NCI-H524 (cell line): ENCODE measurements at regions not wholly inside any gene's neighbourhood (a gene's known extent, or its start where the extent isn't known, plus 50 kb on each side); places are given as distances from the start of the nearest gene placed in this dataset.

Source experiments
- DNase-seq, 2 experiments: peaks; one replicate each; lab custom pipeline; 2025; lab: John Stamatoyannopoulos, UW

GRCh38 chr5:28174691-28175090 lies 1136.3 kb upstream of the CDH9 start:
- DNase-seq = no peak

- DNase-seq = no peak
Measured at GRCh38 chr5:28165096-28165495, 1126.7 kb upstream of the CDH9 start.

- DNase-seq = no peak
Measured at GRCh38 chr5:28164568-28164967, 1126.2 kb upstream of the CDH9 start.

DNA sequence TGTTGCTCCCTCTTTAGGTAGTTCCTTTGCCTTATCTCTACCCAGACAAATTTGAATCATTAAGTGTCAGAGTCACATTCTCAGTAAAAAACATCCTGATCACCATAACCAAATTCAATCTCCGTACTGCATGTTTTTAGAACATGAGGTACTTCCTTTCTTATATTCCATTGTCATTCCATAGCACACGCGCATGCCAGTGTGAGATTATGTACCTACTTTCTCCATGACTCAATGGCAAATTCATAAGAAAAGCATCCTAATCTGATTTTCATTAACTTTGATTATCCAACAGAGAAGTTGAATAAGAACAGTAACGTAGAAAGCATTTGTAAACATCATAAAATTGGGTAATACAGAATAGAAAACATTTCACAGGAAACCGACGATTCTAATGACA lies 1118.6 kb upstream of the CDH9 start:
- no peak for DNase-seq

DNA sequence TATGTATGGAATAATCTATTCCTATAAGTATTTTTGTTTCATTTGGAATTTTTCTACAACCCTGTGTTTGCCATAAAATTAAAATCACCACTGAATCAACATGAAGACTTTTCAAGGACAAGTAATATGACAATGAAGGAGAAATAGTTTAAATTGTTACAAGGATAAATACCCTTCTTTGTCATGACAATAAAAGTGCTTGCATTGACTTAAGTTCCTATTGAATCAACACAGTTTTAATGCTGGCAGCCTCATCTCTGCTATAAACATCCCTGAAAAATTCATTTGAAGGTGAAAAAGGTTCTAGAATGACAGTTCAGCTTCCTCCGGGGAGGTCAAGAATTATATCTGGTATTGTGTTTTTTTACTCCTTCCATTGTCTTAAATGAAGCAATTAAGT lies 1105.1 kb upstream of the CDH9 start:
- no peak for DNase-seq

DNA sequence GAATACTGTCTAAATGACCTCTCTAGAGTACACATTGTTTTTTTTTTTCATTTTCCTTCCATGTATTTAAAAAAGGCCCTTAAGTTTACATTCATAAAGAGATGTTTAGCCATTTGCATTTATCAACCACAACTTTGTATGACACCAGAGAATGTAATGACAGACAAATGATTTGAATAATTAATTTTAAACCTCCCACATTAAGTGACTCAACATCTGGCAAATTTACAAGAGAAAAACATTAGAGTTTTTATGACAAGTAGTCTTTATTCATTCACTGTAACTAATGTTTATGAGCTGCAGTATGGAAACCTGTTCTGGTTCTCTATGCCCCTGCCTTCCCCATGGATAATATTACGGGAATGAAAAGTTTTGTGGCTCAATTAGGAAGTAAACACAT lies 1093.8 kb upstream of the CDH9 start:
- DNase-seq = no peak

DNA sequence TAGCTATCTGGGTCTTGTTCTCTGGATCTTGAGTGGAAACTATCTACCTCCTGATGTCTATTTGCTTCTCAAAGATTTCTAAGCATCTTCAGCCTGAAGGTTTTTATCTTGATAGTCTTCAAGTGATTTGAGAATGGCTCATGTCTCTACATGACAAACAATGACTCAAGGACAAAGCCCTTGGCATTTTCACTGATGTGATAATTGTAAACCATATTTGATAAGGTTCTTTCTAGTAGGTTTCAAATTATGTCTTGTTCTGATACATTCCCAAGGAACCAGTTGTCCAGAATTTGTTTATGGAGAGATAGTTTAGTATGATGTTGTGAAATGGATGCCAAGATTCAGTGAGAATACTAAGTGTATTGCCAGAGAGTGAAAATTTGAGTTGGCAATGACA lies 1079.3 kb upstream of the CDH9 start:
- DNase-seq = no peak

DNA sequence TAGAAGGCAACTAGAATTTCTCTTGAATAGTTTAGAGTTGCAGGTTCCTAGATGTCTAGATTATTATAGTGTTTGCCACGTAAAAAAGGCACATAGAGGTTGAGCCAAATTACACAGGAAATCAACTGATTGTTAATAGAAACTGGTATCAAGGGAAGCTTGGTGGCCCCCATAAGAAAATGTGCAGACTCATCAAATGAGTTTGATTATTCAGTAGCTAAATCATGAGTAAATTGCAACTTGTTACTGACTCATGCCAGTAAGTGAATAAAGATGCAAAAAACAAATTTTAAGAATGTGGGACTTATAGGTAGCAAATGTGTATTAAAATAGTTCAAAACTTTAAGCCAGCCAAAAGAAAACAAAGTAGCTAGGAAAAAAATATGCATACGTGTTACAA lies 1078.9 kb upstream of the CDH9 start:
- no peak for DNase-seq

- no peak for DNase-seq
Measured at GRCh38 chr5:28110781-28111180, 1072.4 kb upstream of the CDH9 start.

DNA sequence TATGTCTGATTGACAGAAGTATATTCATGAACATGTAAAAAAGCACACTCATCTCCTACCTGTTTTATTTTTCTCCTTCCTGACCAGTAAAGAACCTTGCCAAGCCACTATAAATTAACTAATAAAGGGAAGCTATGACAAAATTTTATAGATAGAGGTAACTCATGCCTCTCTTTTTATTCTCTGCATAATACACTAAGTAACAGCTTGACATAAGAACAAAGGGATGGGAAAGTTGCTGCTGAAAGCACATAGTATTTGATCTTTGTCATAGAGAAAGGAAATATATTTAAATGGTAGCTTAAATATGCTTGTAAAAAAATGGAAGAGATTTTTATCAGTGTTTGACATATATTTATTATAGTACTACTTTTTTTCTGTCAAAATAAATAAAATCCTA lies 1065.7 kb upstream of the CDH9 start:
- no peak for DNase-seq

GRCh38 chr5:28084069-28084468 lies 1045.7 kb upstream of the CDH9 start:
- DNase-seq = no peak

DNA sequence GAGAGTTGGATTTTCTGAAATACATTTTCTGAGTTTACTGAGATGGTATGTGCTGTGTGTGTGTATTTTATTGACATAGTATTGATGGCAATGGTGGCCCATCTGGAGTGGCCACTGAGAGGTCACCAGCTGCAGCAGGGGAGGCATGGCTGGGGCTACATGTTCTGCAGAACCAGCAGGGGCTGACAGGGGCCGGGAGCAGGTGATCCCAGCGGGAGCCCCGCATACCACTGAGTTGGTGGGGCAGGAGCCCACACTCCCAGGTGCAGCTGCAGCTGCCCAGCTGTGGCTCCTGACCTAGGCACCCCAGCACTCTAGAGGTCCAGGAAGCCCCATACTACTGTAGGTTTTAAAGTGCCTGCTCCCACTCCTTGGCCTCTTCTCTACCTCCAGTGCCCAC lies 1044.2 kb upstream of the CDH9 start:
- DNase-seq = no peak

- DNase-seq = no peak
Measured at GRCh38 chr5:28077291-28078240, 1039.2 kb upstream of the CDH9 start.

GRCh38 chr5:28066856-28067255 lies 1028.5 kb upstream of the CDH9 start:
- no peak for DNase-seq

DNA sequence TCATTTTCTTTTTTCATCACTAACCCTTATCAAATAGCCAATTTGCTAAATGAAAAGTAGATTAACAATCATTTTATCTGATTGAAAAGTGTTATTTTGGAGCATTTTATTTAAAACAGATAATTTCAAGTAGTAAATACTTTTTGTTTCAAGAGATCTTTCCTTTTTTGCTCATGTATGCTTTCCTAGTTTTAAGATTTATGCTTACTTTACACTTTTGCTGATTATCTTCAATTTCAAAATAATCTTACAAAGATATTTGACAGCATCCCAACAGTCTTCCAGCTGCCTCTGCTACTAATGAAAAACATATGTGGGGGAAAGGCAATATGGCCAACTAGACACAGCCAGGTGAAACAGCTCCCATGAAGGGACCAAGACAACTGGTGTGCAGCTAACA lies 1027.3 kb upstream of the CDH9 start:
- no peak for DNase-seq

- no peak for DNase-seq
Measured at GRCh38 chr5:28046596-28046995, 1008.2 kb upstream of the CDH9 start.

GRCh38 chr5:28027851-28028250 lies 989.5 kb upstream of the CDH9 start:
- no peak for DNase-seq

DNA sequence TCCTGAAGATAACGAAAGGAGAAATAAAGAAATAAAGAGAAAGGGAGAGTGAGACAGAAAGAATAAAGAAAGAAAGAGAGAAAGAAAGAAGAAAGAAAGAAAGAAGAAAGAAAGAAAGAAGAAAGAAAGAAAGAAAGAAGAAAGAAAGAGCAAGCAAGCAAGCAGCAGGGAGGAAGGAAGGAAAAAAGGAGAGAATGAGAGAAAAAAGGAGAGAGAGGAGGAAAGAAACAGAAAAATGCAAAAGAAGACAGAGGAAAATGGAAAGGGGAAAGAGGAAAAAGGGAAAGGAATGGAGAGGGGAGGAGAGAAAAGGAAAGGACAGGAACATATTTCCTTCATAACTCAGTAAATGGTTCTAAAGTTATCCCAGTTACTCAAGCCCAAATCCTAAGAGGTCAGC lies 978.8 kb upstream of the CDH9 start:
- no peak for DNase-seq

DNA sequence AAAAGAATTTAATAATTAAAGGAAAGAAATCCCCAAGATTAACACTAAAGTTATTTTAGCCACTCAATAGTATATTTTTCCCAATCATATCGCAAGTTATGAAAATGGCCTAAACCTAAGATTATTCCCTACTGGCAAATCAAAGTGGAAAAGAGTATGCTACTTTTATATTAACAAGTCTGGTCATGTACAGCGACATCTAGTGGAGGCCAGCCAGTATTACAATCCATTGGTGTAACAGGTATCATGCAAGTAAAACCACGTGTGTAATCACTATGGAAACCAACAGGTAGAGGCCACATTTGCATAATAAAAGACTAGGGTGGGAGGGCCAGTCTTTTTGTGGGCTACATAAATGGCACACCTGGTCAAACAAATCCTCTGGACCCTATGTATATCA lies 976.4 kb upstream of the CDH9 start:
- peak in 1 of 2 experiments; percentile 16 for DNase-seq

GRCh38 chr5:28012538-28012937 lies 974.2 kb upstream of the CDH9 start:
- no peak for DNase-seq

- no peak for DNase-seq
Measured at GRCh38 chr5:28009576-28009975, 971.2 kb upstream of the CDH9 start.

DNA sequence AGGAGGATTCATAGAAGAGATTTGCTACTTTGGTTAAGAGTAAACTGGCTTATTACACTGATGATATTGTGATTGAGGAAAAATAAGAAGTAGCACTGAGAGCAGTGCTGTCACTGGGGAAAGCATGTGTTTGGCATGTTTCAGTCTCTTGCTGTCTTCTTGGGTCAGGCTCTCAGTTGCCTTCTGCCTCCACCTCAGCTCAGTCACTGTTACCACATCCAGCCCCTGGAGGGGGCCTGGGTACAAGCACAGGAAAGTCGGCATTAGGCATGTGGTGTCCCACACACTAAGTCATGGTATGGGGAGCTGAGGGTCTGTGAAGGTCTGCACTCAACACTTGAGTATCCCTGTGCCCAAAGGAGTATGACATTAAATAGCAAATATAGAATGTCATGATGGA lies 958.3 kb upstream of the CDH9 start:
- DNase-seq = no peak

DNA sequence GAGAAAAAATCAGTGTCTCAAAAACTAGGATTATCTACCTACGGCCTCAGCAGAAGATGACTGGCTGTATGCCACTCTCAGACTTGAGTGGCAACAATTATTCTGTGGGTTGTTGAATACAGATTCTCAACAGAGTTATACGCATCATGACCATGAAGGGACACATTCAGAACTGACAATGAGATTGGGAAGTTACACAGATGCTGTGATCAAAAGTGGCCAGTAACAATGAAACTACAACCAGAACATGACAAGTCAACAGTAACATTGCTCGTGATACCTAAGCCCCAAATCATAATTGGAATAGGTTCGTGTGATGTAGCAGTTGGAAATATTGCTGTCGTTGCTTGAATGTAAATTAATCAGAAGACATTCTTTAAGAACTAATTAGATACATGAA lies 957.5 kb upstream of the CDH9 start:
- DNase-seq = no peak

DNA sequence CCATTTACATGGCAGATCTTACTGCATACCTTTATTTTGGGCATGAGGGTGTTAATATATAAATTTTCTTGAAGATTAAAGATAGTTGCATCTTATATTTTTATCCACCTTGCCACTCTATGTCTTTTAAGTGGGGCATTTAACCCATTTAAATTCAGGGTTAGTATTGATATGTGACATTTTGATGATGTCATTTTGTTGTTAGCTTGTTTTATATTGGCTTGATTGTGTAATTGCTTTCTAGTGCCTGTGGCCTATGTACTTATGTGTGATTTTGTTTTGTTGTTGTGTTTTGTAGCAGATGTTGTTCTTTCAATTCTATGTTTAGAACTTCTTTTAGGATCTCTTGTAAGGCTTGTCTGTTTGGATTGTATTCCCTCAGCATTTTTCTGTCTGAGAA lies 939.9 kb upstream of the CDH9 start:
- no peak for DNase-seq
